Fibroblast of lung (primary cell): ENCODE measurements at regions not wholly inside any gene's neighbourhood (a gene's known extent, or its start where the extent isn't known, plus 50 kb on each side); places are given as distances from the start of the nearest gene placed in this dataset.
A peak's percentile ranks its signal among the peaks of the same experiment; 100 is the strongest.
"Not testable (repeated sequence)": the region's sequence is repeated elsewhere in the genome, so short reads cannot be mapped to it uniquely, and the experiment has no call there.

ENCODE experiments used
- DNase-seq, 2 donors: peaks; one replicate each; pipeline versions ENCODE4 v3.0.0 to v3.0.0-alpha.2; 2010; ENCODE audit warnings: low read depth in 2 of 2
- H2AFZ ChIP-seq: 2 replicates; pipeline ENCODE4 v1.5.1; 2012; ENCODE audit warnings: low read length, control low read depth, inconsistent platforms
- H3K27ac ChIP-seq: 2 replicates; pipeline ENCODE4 v1.5.1; 2011; ENCODE audit warnings: low read length, control low read depth; ENCODE audit not compliant: insufficient read depth
- H3K27me3 ChIP-seq: 2 replicates; pipeline ENCODE4 v1.5.1; 2011; ENCODE audit warnings: mild to moderate bottlenecking, low read length; ENCODE audit not compliant: control insufficient read depth, insufficient read depth
- H3K36me3 ChIP-seq: 2 replicates; pipeline ENCODE4 v1.5.1; 2011; ENCODE audit warnings: low read length; ENCODE audit not compliant: control insufficient read depth, insufficient read depth
- H3K4me1 ChIP-seq: 2 replicates; pipeline ENCODE4 v1.5.1; 2011; ENCODE audit warnings: low read length; ENCODE audit not compliant: control insufficient read depth, insufficient read depth; ENCODE audit errors: extremely low read depth
- H3K4me2 ChIP-seq: 2 replicates; pipeline ENCODE4 v1.5.1; 2011; ENCODE audit warnings: low read length, control low read depth; ENCODE audit not compliant: insufficient read depth; ENCODE audit errors: extremely low read depth
- H3K4me3 ChIP-seq, 4 experiments: fragments of 200-600 bp in 1 of 4; sonication (generic) in 1 of 4; replicated peaks in 1 of 4; 2 replicates each; pipeline ENCODE4 v1.5.1; 2011 to 2016; ENCODE audit warnings: low read length in 4 of 4, low read depth in 3 of 4, mild to moderate bottlenecking in 3 of 4, control low read depth in 2 of 4, inconsistent platforms in 1 of 4, mixed read lengths in 1 of 4; ENCODE audit not compliant: insufficient read depth in 1 of 4; ENCODE audit errors: control extremely low read depth in 1 of 4
- H3K79me2 ChIP-seq: 2 replicates; pipeline ENCODE4 v1.5.1; 2012; ENCODE audit warnings: mild to moderate bottlenecking, low read length, inconsistent platforms; ENCODE audit not compliant: control insufficient read depth, insufficient read depth
- H3K9ac ChIP-seq: 2 replicates; pipeline ENCODE4 v1.5.1; 2011; ENCODE audit warnings: mild to moderate bottlenecking, low read length, control low read depth; ENCODE audit not compliant: insufficient read depth
- H3K9me3 ChIP-seq: 2 replicates; pipeline ENCODE4 v1.5.1; 2012; ENCODE audit warnings: low read depth, low read length; ENCODE audit not compliant: control insufficient read depth, insufficient read depth
- H4K20me1 ChIP-seq: 2 replicates; pipeline ENCODE4 v1.5.1; 2011; ENCODE audit warnings: low read length; ENCODE audit not compliant: control insufficient read depth, insufficient read depth; ENCODE audit errors: extremely low read depth
- CTCF ChIP-seq, 2 donors: IDR thresholded peaks in 1 of 2; conservative IDR thresholded peaks in 1 of 2; 1 replicate in 1 of 2; 2 replicates in 1 of 2; pipeline ENCODE4 v1.5.1; 2011 to 2012; ENCODE audit warnings: low read length in 2 of 2, control low read depth in 1 of 2, inconsistent platforms in 1 of 2, low read depth in 1 of 2, mild to moderate bottlenecking in 1 of 2
- EZH2 ChIP-seq: IDR thresholded peaks from 2 replicates; pipeline ENCODE4 v1.5.1; 2012; ENCODE audit warnings: low read length, control low read depth, mild to moderate bottlenecking; ENCODE audit errors: missing control alignments

DNA sequence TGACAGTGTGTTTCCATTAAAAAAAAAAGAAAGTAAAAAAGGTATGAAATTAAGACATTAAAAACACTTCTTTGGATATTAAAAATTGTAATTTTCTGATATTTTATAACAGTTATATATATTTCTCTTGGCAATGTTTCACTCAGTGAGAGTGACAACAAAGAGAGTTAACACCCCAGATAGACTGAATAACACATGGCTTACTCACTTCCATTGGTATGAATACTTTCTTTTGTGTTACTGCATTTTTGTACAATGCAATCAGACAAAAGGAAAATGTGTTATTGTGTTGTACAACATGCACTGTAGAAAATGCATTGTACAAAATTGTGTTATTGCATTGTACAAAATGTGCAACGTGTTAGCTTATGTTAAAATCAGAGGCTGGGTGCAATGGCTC lies 676.6 kb upstream of the AMELY start:
- not testable (repeated sequence) for H3K27ac ChIP-seq, H3K36me3 ChIP-seq, H3K9ac ChIP-seq, H4K20me1 ChIP-seq, H3K4me3 ChIP-seq, H2AFZ ChIP-seq, H3K4me1 ChIP-seq, H3K4me2 ChIP-seq, DNase-seq, H3K27me3 ChIP-seq, H3K79me2 ChIP-seq, H3K9me3 ChIP-seq

DNA sequence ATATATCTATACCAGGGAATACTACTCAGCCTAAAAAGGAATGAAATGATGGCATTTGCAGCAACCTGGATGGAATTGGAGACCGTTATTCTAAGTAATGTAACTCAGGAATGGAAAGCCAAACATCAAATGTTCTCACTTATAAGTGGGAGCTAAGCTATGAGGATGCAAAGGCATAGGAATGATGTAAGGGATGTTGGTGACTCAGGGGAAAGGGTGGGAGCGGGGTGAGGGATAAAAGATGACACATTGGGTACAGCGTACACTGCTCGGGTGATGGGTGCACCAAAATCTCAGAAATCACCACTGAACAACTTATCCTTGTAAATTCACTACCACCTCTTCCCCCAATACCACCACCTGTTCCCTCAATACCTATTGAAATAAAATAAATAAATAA lies 651.0 kb upstream of the AMELY start:
- no peak for TF ChIP-seq CTCF (conservative IDR thresholded peaks at IDR 0.05 in 1 of 2, IDR thresholded peaks at IDR 0.05 in 1 of 2; ENCODE audit: low read depth in 1 of 2, low read length in 2 of 2)
- TF ChIP-seq EZH2 = no peak
- Histone ChIP-seq H3K9me3 (no peaks in the 10 kb centered on the region), H3K79me2 (no peaks in the 10 kb centered on the region), H3K4me1 (no peaks in the 10 kb centered on the region), H3K36me3 (no peaks in the 10 kb centered on the region), H3K4me2 (no peak overlapping the region), H4K20me1 (no peaks in the 10 kb centered on the region), H3K4me3 (no peak overlapping the region), H2AFZ (no peak overlapping the region), H3K27me3 (no peaks in the 10 kb centered on the region), H3K27ac (no peak overlapping the region), H3K9ac (no peak overlapping the region)
- DNase-seq = peak in 1 of 2 donors; percentile 23

- H3K36me3 ChIP-seq = no peaks in the 10 kb centered on the region
- H3K27me3 ChIP-seq = no peaks in the 10 kb centered on the region
- TF ChIP-seq EZH2 (no peak), CTCF (conservative IDR thresholded peaks at IDR 0.05 in 1 of 2, IDR thresholded peaks at IDR 0.05 in 1 of 2; ENCODE audit: low read depth in 1 of 2, low read length in 2 of 2) (peak in 1 of 2 donors; percentile 47)
- peak in 1 of 2 donors; percentile 10 for DNase-seq
- no peaks in the 10 kb centered on the region for H3K4me1 ChIP-seq
- no peak overlapping the region for H3K4me3 ChIP-seq
- H3K9me3 ChIP-seq = no peaks in the 10 kb centered on the region
- no peaks in the 10 kb centered on the region for H3K79me2 ChIP-seq
- no peak overlapping the region for H3K4me2 ChIP-seq
- H2AFZ ChIP-seq = no peak overlapping the region
- no peak overlapping the region for H3K27ac ChIP-seq
- no peaks in the 10 kb centered on the region for H4K20me1 ChIP-seq
- no peak overlapping the region for H3K9ac ChIP-seq
These were observed 646.1 kb upstream of the AMELY start for GRCh38 chrY:7557675-7558074.
